Ectodermal cell (in vitro differentiated cells): ENCODE measurements at regions not wholly inside any gene's neighbourhood (a gene's known extent, or its start where the extent isn't known, plus 50 kb on each side); places are given as distances from the start of the nearest gene placed in this dataset.

Experiments
- H3K27ac ChIP-seq: 2 replicates; pipeline ENCODE4 v1.7.0; 2013; ENCODE audit warnings: mild to moderate bottlenecking, low read depth, low read length; ENCODE audit not compliant: insufficient read depth, poor library complexity, severe bottlenecking
- H3K27me3 ChIP-seq: 2 replicates; pipeline ENCODE4 v1.7.0; 2013; ENCODE audit warnings: mild to moderate bottlenecking, low read length; ENCODE audit not compliant: insufficient read depth, control insufficient read depth, poor library complexity, severe bottlenecking
- H3K36me3 ChIP-seq: one replicate; pipeline ENCODE4 v1.7.0; 2013; ENCODE audit warnings: low read length; ENCODE audit not compliant: control insufficient read depth, insufficient read depth
- H3K4me1 ChIP-seq: one replicate; pipeline ENCODE4 v1.7.0; 2013; ENCODE audit warnings: low read length; ENCODE audit not compliant: control insufficient read depth, insufficient read depth
- H3K4me3 ChIP-seq: 2 replicates; pipeline ENCODE4 v1.7.0; 2013; ENCODE audit warnings: low read depth, low read length, control low read depth; ENCODE audit not compliant: insufficient read depth
- H3K9me3 ChIP-seq: 2 replicates; pipeline ENCODE4 v1.7.0; 2013; ENCODE audit warnings: mild to moderate bottlenecking, low read length, moderate library complexity; ENCODE audit not compliant: control insufficient read depth
- WGBS, 2 experiments: methylation state at CpG; one replicate each; pipeline ENCODE4 v1.1.7; 2013; ENCODE audit warnings: missing lambda C conversion rate in 2 of 2; 5-methylcytosine and 5-hydroxymethylcytosine counted together

GRCh38 chr2:186105016-186105724 is 366.6 kb downstream of the FSIP2 start:
- Histone ChIP-seq H3K4me3 (no peak overlapping the region), H3K9me3 (no peaks in the 10 kb centered on the region), H3K27me3 (no peaks in the 10 kb centered on the region), H3K4me1 (no peaks in the 10 kb centered on the region), H3K27ac (no peak overlapping the region), H3K36me3 (no peaks in the 10 kb centered on the region)
- 83 to 100% methylated on average over 1 of the region's 1 CpG for WGBS, 2 experiments

GRCh38 chr2:186108470-186108869 is 369.9 kb downstream of the FSIP2 start:
- Histone ChIP-seq H3K9me3 (no peaks in the 10 kb centered on the region), H3K36me3 (no peaks in the 10 kb centered on the region), H3K27me3 (no peaks in the 10 kb centered on the region), H3K27ac (no peak overlapping the region), H3K4me1 (no peaks in the 10 kb centered on the region), H3K4me3 (no peak overlapping the region)
- WGBS, 2 experiments, result 67% methylated on average over 1 of the region's 1 CpG; no CpG with 5 or more reads in 1 of the 2 experiments

GRCh38 chr2:186113284-186113683 is 372.8 kb upstream of the ZC3H15 start:
- WGBS, 2 experiments, result 96% methylated on average over 2 of the region's 2 CpGs; no CpG with 5 or more reads in 1 of the 2 experiments
- Histone ChIP-seq H3K4me3 (no peak overlapping the region), H3K36me3 (no peaks in the 10 kb centered on the region), H3K4me1 (no peaks in the 10 kb centered on the region), H3K27me3 (no peaks in the 10 kb centered on the region), H3K9me3 (no peaks in the 10 kb centered on the region), H3K27ac (no peak overlapping the region)

DNA sequence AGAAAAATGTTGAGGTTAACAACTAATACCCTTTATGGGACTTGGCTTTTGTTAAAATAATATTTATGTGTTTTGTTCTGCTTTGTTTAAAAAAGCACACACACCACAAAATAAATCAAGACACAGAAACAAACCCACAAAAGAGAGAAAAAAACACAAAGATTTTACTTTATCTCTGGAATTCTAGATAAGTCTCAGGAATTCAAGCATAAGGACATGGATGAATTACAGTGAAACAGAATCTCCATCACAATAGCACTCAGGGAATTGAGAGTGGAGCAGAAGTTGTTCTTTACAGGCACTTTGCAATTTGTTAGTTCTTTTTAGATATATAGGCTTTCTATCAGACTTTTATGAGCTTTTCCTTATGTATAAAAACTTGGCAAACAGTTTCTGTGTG is 360.9 kb upstream of the ZC3H15 start:
- H3K9me3 ChIP-seq, result no peaks in the 10 kb centered on the region
- H3K27ac ChIP-seq, result no peak overlapping the region
- H3K4me1 ChIP-seq, result peaks cover 11% of the 10 kb centered on the region
- H3K4me3 ChIP-seq, result no peak overlapping the region
- H3K36me3 ChIP-seq, result no peaks in the 10 kb centered on the region
- H3K27me3 ChIP-seq, result no peaks in the 10 kb centered on the region

DNA sequence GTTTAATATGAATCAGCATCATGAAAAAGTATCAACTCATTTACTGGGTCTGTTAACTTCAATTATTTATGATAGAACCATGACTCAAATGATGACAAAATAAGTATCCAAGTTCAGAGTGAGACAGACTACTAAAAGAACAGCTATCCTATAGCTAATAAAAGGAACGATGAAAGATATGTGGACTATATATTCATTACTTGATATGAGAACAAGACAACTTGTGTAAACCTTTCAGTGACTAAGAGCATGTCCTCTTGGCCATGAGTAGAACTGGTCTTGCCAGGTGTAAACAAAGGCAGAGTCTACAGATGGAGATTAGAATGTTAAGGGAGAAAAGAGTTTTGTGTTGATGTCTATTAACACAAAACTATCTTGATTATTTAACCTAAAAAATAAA is 360.4 kb upstream of the ZC3H15 start:
- no peak overlapping the region for H3K4me3 ChIP-seq
- H3K27ac ChIP-seq, result no peak overlapping the region
- no peaks in the 10 kb centered on the region for H3K27me3 ChIP-seq
- H3K9me3 ChIP-seq, result no peaks in the 10 kb centered on the region
- H3K4me1 ChIP-seq, result peaks cover 13% of the 10 kb centered on the region
- WGBS, 2 experiments, result 91% methylated on average over 1 of the region's 1 CpG; no CpG with 5 or more reads in 1 of the 2 experiments
- H3K36me3 ChIP-seq, result no peaks in the 10 kb centered on the region

DNA sequence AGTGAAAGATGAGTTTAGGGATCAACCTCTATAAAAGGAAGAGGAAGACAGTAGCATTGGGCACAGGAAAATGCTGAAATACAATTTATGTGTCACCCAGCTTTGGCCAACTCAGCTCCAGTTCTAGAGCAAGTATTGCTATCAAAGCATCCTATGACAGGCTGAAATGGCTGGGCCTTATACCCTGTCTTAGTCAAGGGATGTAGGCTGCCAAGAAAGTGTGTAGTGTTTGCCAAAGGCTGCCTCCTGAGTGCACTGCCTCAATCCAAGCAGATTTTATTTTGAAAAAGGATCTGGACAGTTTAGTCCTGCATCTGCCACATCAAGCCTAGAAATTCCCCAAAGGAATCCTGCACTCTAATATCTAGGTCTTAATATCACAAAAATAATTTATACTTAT is 359.9 kb upstream of the ZC3H15 start:
- Histone ChIP-seq H3K4me1 (peaks cover 13% of the 10 kb centered on the region), H3K4me3 (no peak overlapping the region), H3K27ac (no peak overlapping the region), H3K9me3 (no peaks in the 10 kb centered on the region), H3K36me3 (no peaks in the 10 kb centered on the region), H3K27me3 (no peaks in the 10 kb centered on the region)

DNA sequence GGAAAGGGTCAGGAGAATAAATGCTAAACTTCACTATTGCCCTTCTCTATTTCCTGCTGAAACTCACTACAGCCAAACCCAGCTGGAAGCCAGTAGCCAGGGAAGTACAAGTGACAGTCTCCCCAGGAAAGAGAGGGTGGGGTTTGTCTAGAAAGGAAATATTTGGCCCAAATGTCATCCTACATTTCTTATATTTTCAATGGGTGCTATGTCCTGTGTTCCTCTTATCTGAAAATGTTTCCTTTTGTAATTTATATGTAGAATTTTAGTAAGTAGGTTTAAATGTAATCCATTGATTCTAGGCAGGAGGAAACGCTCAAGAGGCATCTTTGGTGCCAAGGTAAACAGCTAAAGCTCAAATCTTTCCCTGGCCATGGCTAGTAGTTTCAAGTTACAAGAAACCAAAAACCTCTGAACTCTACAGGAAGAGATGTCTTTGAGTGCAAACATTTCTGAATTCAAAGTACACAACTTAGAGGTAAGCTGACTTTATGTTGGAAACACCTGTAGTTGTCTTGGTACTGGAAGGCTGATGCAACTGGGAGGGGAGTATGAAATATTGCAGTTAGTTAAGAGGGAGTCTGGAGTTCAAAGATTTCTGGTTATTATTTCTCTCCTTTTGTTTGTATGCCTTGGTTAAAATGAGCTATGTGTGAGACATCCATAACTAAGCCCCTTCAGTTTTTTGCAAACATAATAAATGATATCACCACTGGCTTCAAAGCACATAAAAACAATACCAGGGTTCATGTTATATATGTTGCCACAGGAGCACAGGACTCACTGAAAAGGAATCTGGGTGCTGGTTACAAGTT is 356.1 kb upstream of the ZC3H15 start:
- Histone ChIP-seq H3K36me3 (no peaks in the 10 kb centered on the region), H3K27me3 (no peaks in the 10 kb centered on the region), H3K4me3 (no peak overlapping the region), H3K27ac (no peak overlapping the region), H3K9me3 (no peaks in the 10 kb centered on the region), H3K4me1 (peaks cover 13% of the 10 kb centered on the region)
- WGBS, 2 experiments, result 54 to 58% methylated on average over 1 of the region's 1 CpG

- WGBS, 2 experiments, result 30 to 42% methylated on average over 2 of the region's 3 CpGs
- Histone ChIP-seq H3K36me3 (no peaks in the 10 kb centered on the region), H3K27me3 (no peaks in the 10 kb centered on the region), H3K4me1 (peaks cover 10% of the 10 kb centered on the region), H3K4me3 (no peak overlapping the region), H3K9me3 (no peaks in the 10 kb centered on the region), H3K27ac (peak overlapping the region; percentile 27)
Observed at GRCh38 chr2:186130748-186131641, 355.1 kb upstream of the ZC3H15 start.

DNA sequence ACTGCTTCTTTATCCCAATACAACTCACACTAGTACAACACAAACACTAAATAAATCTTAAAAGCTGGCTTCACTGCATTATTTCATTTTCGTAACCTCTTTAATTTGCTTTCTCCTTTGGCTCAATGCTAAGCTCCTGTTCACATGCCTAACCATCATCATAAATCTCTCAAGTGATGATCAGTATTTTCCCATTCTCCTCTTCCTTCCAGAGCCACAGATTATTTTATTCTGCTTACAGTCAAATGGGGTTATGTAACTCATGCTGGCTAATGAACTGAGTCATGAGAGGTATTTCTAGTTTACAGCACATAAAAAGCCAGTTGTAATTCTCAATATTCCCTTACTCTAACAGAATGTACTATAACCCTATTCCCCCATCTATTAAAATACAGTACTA is 350.4 kb upstream of the ZC3H15 start:
- Histone ChIP-seq H3K9me3 (no peaks in the 10 kb centered on the region), H3K27me3 (no peaks in the 10 kb centered on the region), H3K4me1 (no peaks in the 10 kb centered on the region), H3K27ac (no peak overlapping the region), H3K4me3 (no peak overlapping the region), H3K36me3 (no peaks in the 10 kb centered on the region)
- 91 to 93% methylated on average over 1 of the region's 1 CpG for WGBS, 2 experiments

GRCh38 chr2:186136860-186137259 is 349.2 kb upstream of the ZC3H15 start:
- Histone ChIP-seq H3K27ac (no peak overlapping the region), H3K4me1 (no peaks in the 10 kb centered on the region), H3K27me3 (no peaks in the 10 kb centered on the region), H3K9me3 (no peaks in the 10 kb centered on the region), H3K4me3 (no peak overlapping the region), H3K36me3 (no peaks in the 10 kb centered on the region)
